Effector memory CD8-positive, alpha-beta T cell (primary cell): ENCODE measurements at regions not wholly inside any gene's neighbourhood (a gene's known extent, or its start where the extent isn't known, plus 50 kb on each side); places are given as distances from the start of the nearest gene placed in this dataset.
"Not testable (repeated sequence)": the region's sequence is repeated elsewhere in the genome, so short reads cannot be mapped to it uniquely, and the experiment has no call there.

Source experiments
- ATAC-seq: fragments of 150-1000 bp; cut with Tn5 transposase; replicated peaks from 2 replicates; pipeline ENCODE4 v1.10.0; 2021; ENCODE audit warnings: mild to moderate bottlenecking, moderate library complexity
- DNase-seq, 3 experiments: peaks; one replicate each; pipeline ENCODE4 v3.0.0; 2021
- H3K27ac Mint-ChIP-seq, 2 donors: one replicate each; pipeline ENCODE4 v1.8.0; 2022; ENCODE audit warnings: mild to moderate bottlenecking in 2 of 2, mixed read lengths in 2 of 2, moderate library complexity in 2 of 2
- H3K27me3 Mint-ChIP-seq, 2 donors: one replicate each; pipeline ENCODE4 v1.8.0; 2022; ENCODE audit warnings: mixed read lengths in 2 of 2
- H3K36me3 Mint-ChIP-seq: one replicate; pipeline ENCODE4 v1.8.0; 2022; ENCODE audit warnings: mild to moderate bottlenecking, moderate library complexity, mixed read lengths; ENCODE audit not compliant: insufficient read depth
- H3K4me1 Mint-ChIP-seq, 2 donors: one replicate each; pipeline ENCODE4 v1.8.0; 2022; ENCODE audit warnings: low read depth in 2 of 2, mixed read lengths in 2 of 2
- H3K4me3 Mint-ChIP-seq, 2 donors: one replicate each; pipeline ENCODE4 v1.8.0; 2022; ENCODE audit warnings: mild to moderate bottlenecking in 2 of 2, mixed read lengths in 2 of 2, moderate library complexity in 2 of 2
- H3K9me3 Mint-ChIP-seq, 2 donors: one replicate each; pipeline ENCODE4 v1.8.0; 2022; ENCODE audit warnings: mixed read lengths in 2 of 2

DNA sequence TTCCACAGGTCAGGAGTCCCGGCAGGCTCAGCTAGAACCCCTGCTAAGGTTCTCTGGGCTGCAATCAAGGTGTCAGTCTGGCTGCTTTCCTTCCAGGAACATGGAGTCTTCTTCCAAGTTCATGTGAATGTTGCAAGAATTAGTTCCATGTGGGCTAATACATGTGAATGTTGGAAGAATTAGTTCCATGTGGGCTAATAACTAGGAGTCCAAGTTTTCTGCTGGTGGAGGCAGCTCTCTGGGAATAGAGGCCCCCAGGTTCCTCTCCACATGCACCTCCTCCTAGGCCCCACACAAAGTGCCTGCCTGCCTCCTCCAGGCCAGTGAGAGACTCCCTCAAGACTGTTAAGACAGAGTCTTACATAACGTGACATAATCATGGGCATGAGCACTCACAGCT is 140.8 kb upstream of the SLC35G4 start:
- ATAC-seq: no peak
- H3K36me3 Mint-ChIP-seq: no peaks in the 10 kb centered on the region

DNA sequence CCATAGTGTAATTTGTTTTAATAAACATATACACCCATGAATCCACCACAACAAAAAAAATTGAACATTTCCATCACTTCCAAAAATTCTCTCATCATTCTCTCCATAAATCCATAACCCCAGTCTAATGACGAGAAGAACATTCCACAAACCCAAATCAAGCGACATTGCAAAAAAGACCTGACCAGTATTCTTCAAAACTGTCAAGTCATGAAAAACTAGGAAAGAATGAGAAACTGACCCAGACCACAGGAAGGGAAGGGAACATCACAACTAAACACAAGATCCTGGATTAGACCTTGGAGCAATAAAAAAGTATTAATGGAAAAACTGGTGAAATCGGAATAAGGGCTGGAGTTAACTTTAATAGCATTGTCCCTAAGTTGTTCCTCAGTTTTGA is 141.3 kb upstream of the SLC35G4 start:
- Mint-ChIP-seq H3K36me3 (no peaks in the 10 kb centered on the region), H3K27ac (no peak overlapping the region), H3K9me3 (no peaks in the 10 kb centered on the region), H3K4me3 (no peak overlapping the region), H3K4me1 (no peaks in the 10 kb centered on the region), H3K27me3 (peaks cover 0 to 6% of the 10 kb centered on the region in 2 donors)
- DNase-seq (no peak), ATAC-seq (no peak)

More for the DNA sequence above, 140.8 kb upstream of the SLC35G4 start:
- Mint-ChIP-seq H3K4me3 (no peak overlapping the region), H3K27me3 (peaks cover 0 to 6% of the 10 kb centered on the region in 2 donors), H3K9me3 (no peaks in the 10 kb centered on the region), H3K4me1 (no peaks in the 10 kb centered on the region), H3K27ac (no peak overlapping the region)
- DNase-seq: no peak

DNA sequence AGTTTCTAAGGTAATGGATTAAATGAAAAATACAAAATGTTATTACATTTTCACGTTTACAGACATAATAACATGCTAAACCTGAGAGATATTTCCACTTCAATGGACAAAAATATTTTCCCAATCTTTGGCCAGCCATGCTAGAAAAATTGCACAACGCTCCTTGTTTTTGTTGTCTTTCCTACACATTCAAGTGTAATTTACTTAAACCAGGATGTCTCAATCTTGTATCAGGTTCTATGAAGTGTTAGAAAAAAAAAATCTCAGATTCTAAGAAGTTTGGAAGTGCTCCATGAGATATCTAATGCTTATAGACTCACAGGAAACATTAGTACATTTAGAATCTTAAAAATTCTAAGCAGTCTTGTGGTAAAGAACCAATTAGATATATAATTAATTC is 141.8 kb upstream of the SLC35G4 start:
- H3K36me3 Mint-ChIP-seq: no peaks in the 10 kb centered on the region
- no peak overlapping the region for H3K4me3 Mint-ChIP-seq
- no peaks in the 10 kb centered on the region for H3K4me1 Mint-ChIP-seq
- no peak overlapping the region for H3K27ac Mint-ChIP-seq
- no peaks in the 10 kb centered on the region for H3K9me3 Mint-ChIP-seq
- H3K27me3 Mint-ChIP-seq: peaks cover 0 to 6% of the 10 kb centered on the region in 2 donors
- DNase-seq (no peak), ATAC-seq (no peak)

DNA sequence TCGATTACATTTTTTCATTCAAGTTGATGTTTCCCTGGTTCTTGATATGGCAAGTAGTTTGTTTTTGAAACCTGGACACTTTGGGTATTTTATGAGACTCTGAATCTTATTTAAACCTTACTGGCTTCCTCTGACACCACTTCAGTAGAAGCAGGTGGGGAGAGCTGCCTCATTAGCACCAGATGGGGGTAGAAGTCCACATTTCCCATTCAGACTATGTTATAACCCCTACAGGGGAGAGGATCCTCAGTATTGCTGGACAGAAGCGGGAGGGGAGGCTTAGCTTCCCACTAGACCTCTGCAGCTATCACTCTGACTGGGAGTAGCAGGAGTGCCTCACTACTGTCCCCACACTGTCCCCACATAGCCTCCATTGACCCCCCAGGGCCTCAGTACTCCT is 145.3 kb upstream of the SLC35G4 start:
- H3K9me3 Mint-ChIP-seq: peaks cover 0 to 2% of the 10 kb centered on the region in 2 donors
- DNase-seq (no peak), ATAC-seq (no peak)
- no peaks in the 10 kb centered on the region for H3K36me3 Mint-ChIP-seq
- no peaks in the 10 kb centered on the region for H3K4me1 Mint-ChIP-seq
- peaks cover 0 to 6% of the 10 kb centered on the region in 2 donors for H3K27me3 Mint-ChIP-seq
- H3K4me3 Mint-ChIP-seq: no peak overlapping the region
- no peak overlapping the region for H3K27ac Mint-ChIP-seq

DNA sequence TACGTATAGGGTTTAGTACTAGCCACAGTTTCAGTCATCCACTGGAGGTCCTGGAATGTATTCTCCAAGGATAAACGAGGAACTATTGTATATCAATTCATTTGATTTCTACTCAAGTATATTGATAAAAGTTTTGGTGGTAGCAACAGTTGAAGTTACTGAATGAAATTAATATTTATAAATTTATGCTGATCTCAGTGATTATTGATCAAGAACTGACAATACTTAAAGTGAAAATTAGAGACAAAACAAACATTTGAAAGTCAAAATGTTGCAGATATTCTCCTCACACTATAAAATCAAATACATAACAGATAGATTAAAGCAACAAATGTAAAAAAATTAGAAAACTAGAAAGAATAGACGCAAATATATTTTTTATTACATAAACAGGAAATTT is 150.9 kb upstream of the SLC35G4 start:
- ATAC-seq (no peak), DNase-seq (no peak)
- H3K27ac Mint-ChIP-seq: no peak overlapping the region
- peaks cover 2% of the 10 kb centered on the region for H3K36me3 Mint-ChIP-seq
- H3K4me1 Mint-ChIP-seq: no peaks in the 10 kb centered on the region
- H3K27me3 Mint-ChIP-seq: no peaks in the 10 kb centered on the region
- H3K9me3 Mint-ChIP-seq: peaks cover 0 to 6% of the 10 kb centered on the region in 2 donors
- no peak overlapping the region for H3K4me3 Mint-ChIP-seq

DNA sequence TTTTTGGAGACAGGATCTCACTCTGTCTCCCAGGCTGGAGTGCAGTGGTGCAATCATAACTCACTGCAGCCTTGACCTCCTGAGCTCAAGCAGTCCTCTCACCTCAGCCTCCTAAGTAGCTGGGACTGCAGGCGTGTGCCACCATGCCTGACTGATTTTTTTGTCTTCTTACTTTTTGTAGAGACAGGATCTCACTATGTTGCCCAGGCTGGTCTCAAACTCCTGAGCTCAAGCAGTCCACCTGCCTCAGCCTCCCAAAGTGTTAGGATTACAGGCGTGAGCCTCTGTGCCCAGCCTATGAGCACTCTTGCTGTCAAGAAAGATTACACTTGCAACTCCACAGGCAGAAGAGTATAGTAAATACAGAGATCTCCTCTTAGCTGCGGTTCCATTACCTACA is 151.5 kb upstream of the SLC35G4 start:
- not testable (repeated sequence) for H3K4me1 Mint-ChIP-seq, H3K9me3 Mint-ChIP-seq, DNase-seq, H3K4me3 Mint-ChIP-seq, H3K27me3 Mint-ChIP-seq, H3K36me3 Mint-ChIP-seq, H3K27ac Mint-ChIP-seq, ATAC-seq

DNA sequence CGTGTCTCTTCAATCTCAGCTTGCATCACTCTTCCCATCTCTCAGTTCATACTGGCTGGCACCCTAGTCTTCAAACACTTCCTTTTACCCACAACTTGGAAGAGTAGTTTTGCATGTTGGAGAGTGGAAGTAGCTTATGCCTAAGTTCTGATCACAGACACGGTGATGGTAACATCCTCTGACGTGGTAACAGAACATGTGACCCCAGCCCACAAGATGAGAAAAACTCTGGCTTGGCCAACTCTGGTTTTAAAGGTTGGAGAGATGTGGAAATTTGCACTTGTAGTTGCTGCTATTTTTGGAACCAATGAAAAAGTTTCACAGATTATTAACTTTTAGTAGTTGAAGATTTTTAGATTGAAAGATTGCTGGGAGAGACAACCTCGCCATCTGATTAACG is 155.4 kb upstream of the SLC35G4 start:
- H3K9me3 Mint-ChIP-seq: peaks cover 0 to 4% of the 10 kb centered on the region in 2 donors
- H3K27ac Mint-ChIP-seq: no peak overlapping the region
- H3K36me3 Mint-ChIP-seq: peaks cover 2% of the 10 kb centered on the region
- no peaks in the 10 kb centered on the region for H3K27me3 Mint-ChIP-seq
- no peak overlapping the region for H3K4me3 Mint-ChIP-seq
- no peak for ATAC-seq
- H3K4me1 Mint-ChIP-seq: no peaks in the 10 kb centered on the region
- no peak for DNase-seq

DNA sequence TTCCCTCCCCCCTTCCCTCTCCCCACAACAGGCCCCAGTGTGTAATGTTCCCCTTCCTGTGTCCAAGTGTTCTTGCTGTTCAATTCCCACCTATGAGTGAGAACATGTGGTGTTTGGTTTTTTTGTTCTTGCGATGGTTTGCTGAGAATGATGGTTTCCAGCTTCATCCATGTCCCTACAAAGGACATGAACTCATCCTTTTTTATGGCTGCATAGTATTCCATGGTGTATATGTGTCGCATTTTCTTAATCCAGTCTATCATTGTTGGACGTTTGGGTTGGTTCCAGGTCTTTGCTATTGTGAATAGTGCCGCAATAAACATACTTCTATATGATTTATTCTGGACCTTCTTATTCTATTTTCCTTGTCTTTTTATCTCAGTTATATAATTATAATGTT is 165.2 kb upstream of the SLC35G4 start:
- not testable (repeated sequence) for ATAC-seq, H3K27me3 Mint-ChIP-seq, H3K27ac Mint-ChIP-seq, H3K4me1 Mint-ChIP-seq, H3K9me3 Mint-ChIP-seq, H3K36me3 Mint-ChIP-seq, DNase-seq, H3K4me3 Mint-ChIP-seq

DNA sequence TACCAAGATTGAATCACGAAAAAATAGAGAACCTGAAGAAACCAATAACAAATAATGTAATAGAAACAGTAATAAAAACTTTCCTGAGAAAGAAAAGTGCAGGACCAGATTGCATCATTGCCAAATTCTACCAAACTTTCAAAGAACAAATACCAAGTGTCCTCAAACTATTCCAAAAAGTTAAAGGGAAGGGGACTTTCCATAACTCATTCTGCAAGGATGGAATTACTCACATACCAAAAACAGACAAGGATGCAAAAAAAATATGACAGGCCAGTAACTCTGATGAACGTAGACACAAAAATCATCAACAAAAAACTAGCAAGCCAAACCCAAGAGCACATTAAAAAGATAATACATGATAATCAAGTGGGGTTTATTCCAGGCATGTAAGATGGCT is 172.3 kb upstream of the SLC35G4 start:
- Mint-ChIP-seq H3K9me3 (peaks cover 0 to 3% of the 10 kb centered on the region in 2 donors), H3K4me1 (no peaks in the 10 kb centered on the region), H3K27ac (no peak overlapping the region), H3K36me3 (no peaks in the 10 kb centered on the region), H3K27me3 (no peaks in the 10 kb centered on the region), H3K4me3 (no peak overlapping the region)
- ATAC-seq (no peak), DNase-seq (no peak)

DNA sequence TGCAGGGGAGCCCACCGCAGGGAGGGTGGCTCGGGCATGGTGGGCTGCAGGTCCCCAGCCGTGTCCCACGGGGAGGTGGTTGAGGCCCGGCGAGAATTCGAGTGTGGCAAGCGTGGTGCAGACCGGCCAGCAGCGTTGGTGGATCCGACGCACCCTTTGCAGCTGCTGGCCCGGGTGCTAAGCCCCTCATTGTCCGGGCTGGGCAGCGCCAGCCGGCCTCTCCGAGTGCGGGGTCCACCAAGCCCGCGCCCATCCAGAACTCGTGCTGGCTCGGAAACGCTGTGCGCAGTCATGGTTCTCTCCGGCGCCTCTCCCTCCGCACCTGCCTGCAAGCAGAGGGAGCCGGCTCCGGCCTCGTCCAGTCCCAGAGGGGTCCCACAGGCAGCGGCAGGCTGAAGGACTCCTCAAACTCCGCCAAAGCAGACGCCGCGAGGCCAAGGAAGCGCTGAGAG is 177.0 kb upstream of the SLC35G4 start:
- H3K27me3 Mint-ChIP-seq: peaks cover 0 to 10% of the 10 kb centered on the region in 2 donors
- ATAC-seq (no peak), DNase-seq (no peak)
- no peak overlapping the region for H3K27ac Mint-ChIP-seq
- peaks cover 0 to 3% of the 10 kb centered on the region in 2 donors for H3K9me3 Mint-ChIP-seq
- H3K4me1 Mint-ChIP-seq: no peaks in the 10 kb centered on the region
- no peaks in the 10 kb centered on the region for H3K36me3 Mint-ChIP-seq
- no peak overlapping the region for H3K4me3 Mint-ChIP-seq

DNA sequence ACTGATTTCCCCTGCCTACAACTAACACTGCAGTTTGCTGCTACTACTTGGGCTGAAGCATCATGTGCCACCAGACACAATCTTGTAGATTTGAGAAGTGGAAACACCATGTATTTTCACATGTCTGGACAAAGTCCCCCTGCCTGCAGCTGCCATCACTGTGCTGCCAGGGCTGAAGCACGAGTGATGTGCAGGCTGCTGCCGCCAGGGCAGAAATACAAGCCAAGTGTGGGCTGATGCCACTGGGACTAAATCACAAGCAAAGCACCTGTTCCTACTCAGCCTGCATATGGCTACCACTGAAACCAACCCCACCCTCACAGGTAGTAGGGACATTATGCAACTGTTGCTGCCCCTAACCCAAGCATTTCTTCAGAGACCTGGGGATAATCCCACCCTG is 179.5 kb upstream of the SLC35G4 start:
- Mint-ChIP-seq H3K27me3 (peaks cover 0 to 10% of the 10 kb centered on the region in 2 donors), H3K27ac (no peak overlapping the region), H3K4me1 (no peaks in the 10 kb centered on the region), H3K36me3 (no peaks in the 10 kb centered on the region), H3K4me3 (no peak overlapping the region), H3K9me3 (peaks cover 0 to 5% of the 10 kb centered on the region in 2 donors)
- DNase-seq (no peak), ATAC-seq (no peak)

DNA sequence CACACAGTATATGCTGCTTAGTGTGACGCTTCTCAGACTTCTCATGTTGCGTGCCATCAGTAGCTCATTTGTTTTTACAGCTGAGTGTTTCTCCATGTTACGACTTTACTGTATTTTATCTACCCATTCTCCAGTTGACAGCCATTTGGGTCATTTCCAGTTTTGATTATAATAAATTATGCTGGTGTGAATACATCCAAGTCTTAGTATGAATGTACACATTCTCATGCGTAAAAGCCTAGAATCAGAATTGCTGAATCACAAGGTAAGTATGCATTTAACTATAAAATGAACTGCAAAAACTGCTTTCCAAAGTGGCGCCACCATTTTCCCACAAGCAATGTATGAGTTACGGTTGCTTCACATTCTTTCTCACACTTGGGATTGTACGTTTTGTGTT is 184.2 kb upstream of the SLC35G4 start:
- Mint-ChIP-seq H3K27me3 (peaks cover 0 to under 1% of the 10 kb centered on the region in 2 donors), H3K4me1 (no peaks in the 10 kb centered on the region), H3K27ac (no peak overlapping the region), H3K36me3 (no peaks in the 10 kb centered on the region), H3K4me3 (no peak overlapping the region), H3K9me3 (peaks cover 7 to 8% of the 10 kb centered on the region in 2 donors)
- DNase-seq (no peak), ATAC-seq (no peak)

DNA sequence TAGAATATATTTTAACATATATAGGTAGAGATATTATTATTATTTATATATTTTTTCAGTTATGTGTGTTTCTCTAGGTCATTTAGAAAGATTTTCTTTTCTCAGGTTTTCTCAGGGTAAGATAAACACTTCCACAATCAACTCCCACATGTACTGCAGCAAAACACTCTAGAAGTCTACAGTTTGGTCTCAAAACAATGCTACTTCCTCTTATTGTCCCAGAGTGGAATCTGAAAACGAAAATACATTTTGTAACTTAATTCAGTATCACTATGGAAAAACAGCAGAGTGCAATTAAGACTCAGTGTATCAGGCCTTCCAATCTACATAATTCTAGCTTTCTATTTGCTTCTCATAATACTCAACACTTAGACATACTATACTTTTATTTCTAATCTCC is 190.1 kb upstream of the SLC35G4 start:
- H3K27ac Mint-ChIP-seq: no peak overlapping the region
- no peak overlapping the region for H3K4me3 Mint-ChIP-seq
- DNase-seq (no peak), ATAC-seq (no peak)
- H3K36me3 Mint-ChIP-seq: no peaks in the 10 kb centered on the region
- no peaks in the 10 kb centered on the region for H3K27me3 Mint-ChIP-seq
- H3K9me3 Mint-ChIP-seq: peaks cover 5% of the 10 kb centered on the region in 2 donors
- no peaks in the 10 kb centered on the region for H3K4me1 Mint-ChIP-seq

DNA sequence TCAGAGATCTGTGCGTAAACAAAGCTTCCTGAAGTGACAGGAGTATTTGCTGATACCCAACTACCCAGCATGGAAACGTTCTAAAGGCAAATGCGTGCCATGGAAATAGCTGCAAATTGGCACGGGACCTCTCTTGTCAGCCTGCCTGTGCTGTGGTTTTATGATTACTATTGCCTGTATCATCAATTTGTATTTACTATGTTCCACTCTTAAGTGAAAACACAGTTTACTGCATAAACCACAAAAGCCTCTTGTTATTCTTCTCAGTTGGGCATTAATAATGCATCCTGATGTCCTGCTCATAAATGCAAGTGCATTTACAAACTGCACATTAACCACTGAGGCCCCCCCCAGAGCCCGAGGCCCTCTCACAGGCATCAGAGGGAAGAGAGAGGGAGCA is 196.6 kb upstream of the SLC35G4 start:
- H3K27me3 Mint-ChIP-seq: no peaks in the 10 kb centered on the region
- H3K36me3 Mint-ChIP-seq: no peaks in the 10 kb centered on the region
- ATAC-seq: no peak
- H3K9me3 Mint-ChIP-seq: peaks cover 0 to 2% of the 10 kb centered on the region in 2 donors
- no peak overlapping the region for H3K27ac Mint-ChIP-seq
- H3K4me1 Mint-ChIP-seq: no peaks in the 10 kb centered on the region
- DNase-seq: no peak
- no peak overlapping the region for H3K4me3 Mint-ChIP-seq

DNA sequence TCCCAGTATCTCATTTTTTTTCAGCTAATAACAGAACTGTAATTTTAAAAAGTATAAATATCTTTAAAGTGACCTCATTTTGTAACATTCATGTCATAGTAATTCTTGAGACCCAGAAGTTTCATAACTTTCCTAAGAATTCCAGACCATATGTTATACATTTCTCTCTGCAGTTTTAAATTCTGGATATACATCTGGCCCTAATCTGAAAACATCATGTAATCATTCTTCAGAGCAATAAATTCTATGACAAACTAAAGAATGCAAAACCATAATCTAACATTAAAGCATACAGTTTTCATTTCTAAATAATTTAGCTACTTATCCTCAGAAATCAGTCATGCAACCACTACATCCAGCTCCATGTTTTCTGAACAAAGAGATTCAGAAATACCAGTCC is 198.3 kb upstream of the SLC35G4 start:
- Mint-ChIP-seq H3K27ac (no peak overlapping the region), H3K27me3 (no peaks in the 10 kb centered on the region), H3K4me3 (no peak overlapping the region), H3K4me1 (no peaks in the 10 kb centered on the region), H3K36me3 (no peaks in the 10 kb centered on the region), H3K9me3 (peaks cover 0 to 2% of the 10 kb centered on the region in 2 donors)
- ATAC-seq (no peak), DNase-seq (no peak)
